ENCODE measurements at regions not wholly inside any gene's neighbourhood (a gene's known extent, or its start where the extent isn't known, plus 50 kb on each side); places are given as distances from the start of the nearest gene placed in this dataset.

DNA sequence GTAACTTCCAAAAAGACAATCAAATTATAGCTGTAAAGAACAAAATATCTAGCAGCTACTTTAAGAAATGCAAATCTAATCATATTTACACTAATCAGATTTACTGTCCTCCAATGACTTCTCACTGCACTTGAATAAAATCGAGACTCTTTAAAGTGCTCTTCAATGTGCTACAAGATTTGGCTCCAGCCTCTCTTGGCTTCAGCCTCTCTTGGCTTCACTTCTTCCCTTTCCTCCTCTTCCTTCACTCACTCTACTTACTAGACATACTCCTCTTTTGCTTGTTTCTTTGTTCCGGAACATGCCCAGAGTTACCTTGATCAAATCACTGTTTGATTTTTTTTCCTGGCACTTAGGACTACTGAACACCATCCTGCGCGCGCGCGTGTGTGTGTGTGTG, 495.4 kb downstream of the LMO7 start:
- H3K27ac Mint-ChIP-seq (ENCODE audit: unreplicated experiment): no peak overlapping the region
- no peaks in the 10 kb centered on the region for H3K27me3 Mint-ChIP-seq (ENCODE audit: low read depth, unreplicated experiment)
- Histone ChIP-seq H3K4me2 (ENCODE audit: low read length) (no peak overlapping the region), H3K4me1 (ENCODE audit: insufficient read depth, low read length) (no peaks in the 10 kb centered on the region), H4K20me1 (ENCODE audit: insufficient read depth, low read length) (no peaks in the 10 kb centered on the region), H3K27me3 (ENCODE audit: insufficient read depth, low read length) (no peaks in the 10 kb centered on the region), H3K79me2 (ENCODE audit: insufficient read depth, low read length) (no peaks in the 10 kb centered on the region), H3K9me3 (ENCODE audit: insufficient read depth, low read depth, low read length) (no peaks in the 10 kb centered on the region), H3K4me3 (ENCODE audit: insufficient read depth, low read depth, low read length) (no peak overlapping the region), H3K27ac (ENCODE audit: low read depth, low read length) (no peak overlapping the region), H3K9ac (ENCODE audit: low read length) (no peak overlapping the region), H3K36me3 (ENCODE audit: insufficient read depth, low read length) (no peaks in the 10 kb centered on the region), H2AFZ (ENCODE audit: low read depth, low read length) (no peak overlapping the region)
- no peak overlapping the region for H3K4me3 Mint-ChIP-seq (ENCODE audit: unreplicated experiment)
- H3K36me3 Mint-ChIP-seq (ENCODE audit: low read depth, unreplicated experiment): no peaks in the 10 kb centered on the region
- no peak for TF ChIP-seq EZH2 (IDR thresholded peaks at IDR 0.05; ENCODE audit: insufficient read depth, low read length)
- FAIRE-seq: no peak
- no peak for DNase-seq (ENCODE audit: low read depth)
- H3K4me1 Mint-ChIP-seq (ENCODE audit: low read depth, unreplicated experiment): no peaks in the 10 kb centered on the region
- H3K9me3 Mint-ChIP-seq (ENCODE audit: unreplicated experiment): no peaks in the 10 kb centered on the region

GRCh38 chr13:76129305-76130000, 493.3 kb downstream of the LMO7 start:
- H3K4me1 ChIP-seq (ENCODE audit: insufficient read depth, low read length): no peaks in the 10 kb centered on the region
- Mint-ChIP-seq H3K4me1 (ENCODE audit: low read depth, unreplicated experiment) (no peaks in the 10 kb centered on the region), H3K27me3 (ENCODE audit: low read depth, unreplicated experiment) (no peaks in the 10 kb centered on the region), H3K27ac (ENCODE audit: unreplicated experiment) (no peak overlapping the region), H3K4me3 (ENCODE audit: unreplicated experiment) (no peak overlapping the region), H3K36me3 (ENCODE audit: low read depth, unreplicated experiment) (no peaks in the 10 kb centered on the region), H3K9me3 (ENCODE audit: unreplicated experiment) (no peaks in the 10 kb centered on the region)
- DNase-seq (ENCODE audit: low read depth) (no peak), FAIRE-seq (no peak)
- H2AFZ ChIP-seq (ENCODE audit: low read depth, low read length): no peak overlapping the region
- peaks cover under 1% of the 10 kb centered on the region for H3K9me3 ChIP-seq (ENCODE audit: insufficient read depth, low read depth, low read length)
- no peak overlapping the region for H3K9ac ChIP-seq (ENCODE audit: low read length)
- H3K4me2 ChIP-seq (ENCODE audit: low read length): no peak overlapping the region
- no peak overlapping the region for H3K27ac ChIP-seq (ENCODE audit: low read depth, low read length)
- no peaks in the 10 kb centered on the region for H4K20me1 ChIP-seq (ENCODE audit: insufficient read depth, low read length)
- H3K79me2 ChIP-seq (ENCODE audit: insufficient read depth, low read length): no peaks in the 10 kb centered on the region
- TF ChIP-seq EZH2 (IDR thresholded peaks at IDR 0.05; ENCODE audit: insufficient read depth, low read length): no peak
- no peak for TF ChIP-seq CTCF (IDR thresholded peaks at IDR 0.05; ENCODE audit: insufficient read depth, low read depth, low read length)
- no peaks in the 10 kb centered on the region for H3K36me3 ChIP-seq (ENCODE audit: insufficient read depth, low read length)
- H3K4me3 ChIP-seq (ENCODE audit: insufficient read depth, low read depth, low read length): no peak overlapping the region
- no peaks in the 10 kb centered on the region for H3K27me3 ChIP-seq (ENCODE audit: insufficient read depth, low read length)

GRCh38 chr13:76127922-76128321, 491.8 kb downstream of the LMO7 start:
- TF ChIP-seq EZH2 (IDR thresholded peaks at IDR 0.05; ENCODE audit: insufficient read depth, low read length) (no peak), CTCF (IDR thresholded peaks at IDR 0.05; ENCODE audit: insufficient read depth, low read depth, low read length) (no peak)
- Histone ChIP-seq H3K27me3 (ENCODE audit: insufficient read depth, low read length) (no peaks in the 10 kb centered on the region), H3K9me3 (ENCODE audit: insufficient read depth, low read depth, low read length) (peaks cover 15% of the 10 kb centered on the region), H3K79me2 (ENCODE audit: insufficient read depth, low read length) (no peaks in the 10 kb centered on the region), H4K20me1 (ENCODE audit: insufficient read depth, low read length) (no peaks in the 10 kb centered on the region), H3K9ac (ENCODE audit: low read length) (no peak overlapping the region), H3K4me1 (ENCODE audit: insufficient read depth, low read length) (no peaks in the 10 kb centered on the region), H3K27ac (ENCODE audit: low read depth, low read length) (no peak overlapping the region), H3K4me3 (ENCODE audit: insufficient read depth, low read depth, low read length) (no peak overlapping the region), H3K4me2 (ENCODE audit: low read length) (no peak overlapping the region), H2AFZ (ENCODE audit: low read depth, low read length) (no peak overlapping the region), H3K36me3 (ENCODE audit: insufficient read depth, low read length) (no peaks in the 10 kb centered on the region)
- Mint-ChIP-seq H3K4me1 (ENCODE audit: low read depth, unreplicated experiment) (no peaks in the 10 kb centered on the region), H3K27me3 (ENCODE audit: low read depth, unreplicated experiment) (no peaks in the 10 kb centered on the region), H3K9me3 (ENCODE audit: unreplicated experiment) (peaks cover 10% of the 10 kb centered on the region), H3K36me3 (ENCODE audit: low read depth, unreplicated experiment) (no peaks in the 10 kb centered on the region), H3K27ac (ENCODE audit: unreplicated experiment) (no peak overlapping the region), H3K4me3 (ENCODE audit: unreplicated experiment) (no peak overlapping the region)
- DNase-seq (ENCODE audit: low read depth) (no peak), FAIRE-seq (no peak)
